ENCODE measurements at regions not wholly inside any gene's neighbourhood (a gene's known extent, or its start where the extent isn't known, plus 50 kb on each side); places are given as distances from the start of the nearest gene placed in this dataset.

GRCh38 chr6:153621491-153621890 lies 417.5 kb upstream of the OPRM1 start:
- DNase-seq = no peak

- no peak for DNase-seq
These were observed 418.0 kb upstream of the OPRM1 start for GRCh38 chr6:153621070-153621469.

- DNase-seq = no peak
These were observed 420.4 kb upstream of the OPRM1 start for GRCh38 chr6:153618371-153619322.

GRCh38 chr6:153616506-153616905 lies 422.5 kb upstream of the OPRM1 start:
- no peak for DNase-seq

- no peak for DNase-seq
These were observed 425.2 kb upstream of the OPRM1 start for GRCh38 chr6:153613719-153614455.

- DNase-seq = no peak
These were observed 436.6 kb upstream of the OPRM1 start for GRCh38 chr6:153602401-153602800.

GRCh38 chr6:153599901-153600300 lies 439.1 kb upstream of the OPRM1 start:
- no peak for DNase-seq

- DNase-seq = no peak
These were observed 443.1 kb upstream of the OPRM1 start for GRCh38 chr6:153595903-153596302.

- DNase-seq = no peak
These were observed 444.2 kb upstream of the OPRM1 start for GRCh38 chr6:153594871-153595270.

GRCh38 chr6:153591159-153591558 lies 447.9 kb upstream of the OPRM1 start:
- no peak for DNase-seq

GRCh38 chr6:153590411-153590810 lies 448.6 kb upstream of the OPRM1 start:
- DNase-seq = no peak

GRCh38 chr6:153588330-153588729 lies 450.7 kb upstream of the OPRM1 start:
- no peak for DNase-seq

GRCh38 chr6:153583685-153584084 lies 452.6 kb upstream of the RGS17 start:
- DNase-seq = no peak

- no peak for DNase-seq
These were observed 449.7 kb upstream of the RGS17 start for GRCh38 chr6:153580776-153581175.

- DNase-seq = no peak
These were observed 444.4 kb upstream of the RGS17 start for GRCh38 chr6:153575528-153575927.

- DNase-seq = no peak
These were observed 443.1 kb upstream of the RGS17 start for GRCh38 chr6:153574231-153574630.

- no peak for DNase-seq
These were observed 441.3 kb upstream of the RGS17 start for GRCh38 chr6:153572371-153572770.

- DNase-seq = no peak
These were observed 437.5 kb upstream of the RGS17 start for GRCh38 chr6:153568628-153569027.

- DNase-seq = no peak
These were observed 433.7 kb upstream of the RGS17 start for GRCh38 chr6:153564803-153565202.

- DNase-seq = no peak
These were observed 431.9 kb upstream of the RGS17 start for GRCh38 chr6:153563001-153563400.

- DNase-seq = no peak
These were observed 422.5 kb upstream of the RGS17 start for GRCh38 chr6:153553627-153554026.

- no peak for DNase-seq
These were observed 408.5 kb upstream of the RGS17 start for GRCh38 chr6:153539602-153540001.

- no peak for DNase-seq
These were observed 407.4 kb upstream of the RGS17 start for GRCh38 chr6:153538491-153538890.

- DNase-seq = no peak
These were observed 406.3 kb upstream of the RGS17 start for GRCh38 chr6:153537422-153537821.

All from NCI-H2107 (cell line).